Upper lobe of right lung (tissue), 1 donor: ENCODE measurements at regions not wholly inside any gene's neighbourhood (a gene's known extent, or its start where the extent isn't known, plus 50 kb on each side); places are given as distances from the start of the nearest gene placed in this dataset.

Experiments used
- ATAC-seq: fragments of 200-7000 bp; cut with Tn5 transposase; one replicate; pipeline ENCODE4 v1.9.1; 2020; ENCODE audit warnings: mild to moderate bottlenecking, moderate library complexity
- DNase-seq: peaks from one replicate; pipeline ENCODE4 v3.0.0-alpha.2; 2020
- H3K27ac ChIP-seq: fragments of 200-600 bp; one replicate; pipeline ENCODE4 v1.8.0; 2022
- H3K27me3 ChIP-seq: fragments of 200-600 bp; one replicate; pipeline ENCODE4 v1.8.0; 2022; ENCODE audit warnings: mild to moderate bottlenecking
- H3K36me3 ChIP-seq: fragments of 200-600 bp; one replicate; pipeline ENCODE4 v1.8.0; 2022
- H3K4me1 ChIP-seq: fragments of 200-600 bp; one replicate; pipeline ENCODE4 v1.8.0; 2022
- H3K4me3 ChIP-seq: fragments of 200-600 bp; one replicate; pipeline ENCODE4 v1.8.0; 2022; ENCODE audit warnings: mild to moderate bottlenecking
- H3K9me3 ChIP-seq: fragments of 200-600 bp; one replicate; pipeline ENCODE4 v1.8.0; 2022
- CTCF ChIP-seq: fragments of 200-600 bp; IDR thresholded peaks from one replicate; pipeline ENCODE4 v1.8.0; 2022; ENCODE audit warnings: antibody characterized with exemption
- intact Hi-C: fragments of 100-400 bp; cut with DNase I; formaldehyde crosslinking; loops from one replicate; pipeline ENCODE4 v1.11.0; 2022
- donor health status: DM: no; HTN: yes; CAD: no; lungs with severe emphysema.

- intact Hi-C loops: no loop called here
- no peak for TF ChIP-seq CTCF
- peak; percentile 51 for ATAC-seq
- no peaks in the 10 kb centered on the region for H3K4me1 ChIP-seq
- no peak for DNase-seq
- H3K27ac ChIP-seq: no peak overlapping the region
- no peak overlapping the region for H3K4me3 ChIP-seq
- no peaks in the 10 kb centered on the region for H3K9me3 ChIP-seq
- H3K27me3 ChIP-seq: no peaks in the 10 kb centered on the region
- H3K36me3 ChIP-seq: no peaks in the 10 kb centered on the region
These were observed 624.4 kb upstream of the ARGLU1 start for GRCh38 chr13:107192289-107192688.

- no peaks in the 10 kb centered on the region for H3K4me1 ChIP-seq
- H3K27ac ChIP-seq: no peak overlapping the region
- intact Hi-C loops: no loop called here
- no peaks in the 10 kb centered on the region for H3K27me3 ChIP-seq
- H3K4me3 ChIP-seq: no peak overlapping the region
- DNase-seq (no peak), ATAC-seq (no peak)
- TF ChIP-seq CTCF: no peak
- no peaks in the 10 kb centered on the region for H3K36me3 ChIP-seq
- H3K9me3 ChIP-seq: no peaks in the 10 kb centered on the region
These were observed 622.1 kb upstream of the ARGLU1 start for GRCh38 chr13:107190065-107190464.

- Histone ChIP-seq H3K9me3 (no peaks in the 10 kb centered on the region), H3K36me3 (no peaks in the 10 kb centered on the region), H3K4me3 (no peak overlapping the region), H3K27ac (no peak overlapping the region), H3K27me3 (no peaks in the 10 kb centered on the region), H3K4me1 (no peaks in the 10 kb centered on the region)
- DNase-seq (no peak), ATAC-seq (no peak)
- intact Hi-C loops: no loop called here
- TF ChIP-seq CTCF: no peak
These were observed 618.0 kb upstream of the ARGLU1 start for GRCh38 chr13:107185889-107186288.

GRCh38 chr13:107170270-107170931 is 602.5 kb upstream of the ARGLU1 start:
- no peak for ATAC-seq
- intact Hi-C loops: no loop called here

GRCh38 chr13:107157271-107157670 is 589.3 kb upstream of the ARGLU1 start:
- Histone ChIP-seq H3K9me3 (no peaks in the 10 kb centered on the region), H3K4me1 (no peaks in the 10 kb centered on the region), H3K36me3 (no peaks in the 10 kb centered on the region), H3K27me3 (no peaks in the 10 kb centered on the region), H3K27ac (no peak overlapping the region), H3K4me3 (no peak overlapping the region)
- TF ChIP-seq CTCF: no peak
- ATAC-seq (no peak), DNase-seq (no peak)
- intact Hi-C loops: no loop called here

More at GRCh38 chr13:107170270-107170931, 602.5 kb upstream of the ARGLU1 start:
- no peaks in the 10 kb centered on the region for H3K27me3 ChIP-seq
- H3K36me3 ChIP-seq: no peaks in the 10 kb centered on the region
- no peaks in the 10 kb centered on the region for H3K4me1 ChIP-seq
- H3K9me3 ChIP-seq: no peaks in the 10 kb centered on the region
- no peak overlapping the region for H3K4me3 ChIP-seq
- DNase-seq: no peak
- no peak for TF ChIP-seq CTCF
- H3K27ac ChIP-seq: no peak overlapping the region

GRCh38 chr13:107144432-107144831 is 576.5 kb upstream of the ARGLU1 start:
- Histone ChIP-seq H3K9me3 (no peaks in the 10 kb centered on the region), H3K4me1 (no peaks in the 10 kb centered on the region), H3K27me3 (no peaks in the 10 kb centered on the region), H3K27ac (no peak overlapping the region), H3K36me3 (no peaks in the 10 kb centered on the region), H3K4me3 (no peak overlapping the region)
- intact Hi-C loops: no loop called here
- peak; percentile 27 for TF ChIP-seq CTCF
- DNase-seq (no peak), ATAC-seq (no peak)
